Omental fat pad (tissue), 3 donors: ENCODE measurements at regions not wholly inside any gene's neighbourhood (a gene's known extent, or its start where the extent isn't known, plus 50 kb on each side); places are given as distances from the start of the nearest gene placed in this dataset.

Experiments
- ATAC-seq: fragments of 150-250 bp; one replicate; pipeline ENCODE4 v1.9.1; 2016; ENCODE audit warnings: mild to moderate bottlenecking, moderate library complexity; ENCODE audit not compliant: low FRiP score
- DNase-seq: peaks from one replicate; pipeline ENCODE4 v3.0.0-alpha.2; 2019; ENCODE audit warnings: low spot score
- TF ChIP-seq, protein P1 (sequence below), 3 donors: fragments of 450-650 bp; IDR thresholded peaks; one replicate each; pipeline ENCODE4 v1.5.1; 2016 to 2017; ENCODE audit warnings: antibody characterized with exemption in 3 of 3, mild to moderate bottlenecking in 3 of 3, moderate library complexity in 2 of 3

GRCh38 chr5:155239803-155240202, 226.2 kb downstream of the KIF4B start:
- no peak for DNase-seq
- no peak for ATAC-seq
- TF ChIP-seq, protein P1, sequence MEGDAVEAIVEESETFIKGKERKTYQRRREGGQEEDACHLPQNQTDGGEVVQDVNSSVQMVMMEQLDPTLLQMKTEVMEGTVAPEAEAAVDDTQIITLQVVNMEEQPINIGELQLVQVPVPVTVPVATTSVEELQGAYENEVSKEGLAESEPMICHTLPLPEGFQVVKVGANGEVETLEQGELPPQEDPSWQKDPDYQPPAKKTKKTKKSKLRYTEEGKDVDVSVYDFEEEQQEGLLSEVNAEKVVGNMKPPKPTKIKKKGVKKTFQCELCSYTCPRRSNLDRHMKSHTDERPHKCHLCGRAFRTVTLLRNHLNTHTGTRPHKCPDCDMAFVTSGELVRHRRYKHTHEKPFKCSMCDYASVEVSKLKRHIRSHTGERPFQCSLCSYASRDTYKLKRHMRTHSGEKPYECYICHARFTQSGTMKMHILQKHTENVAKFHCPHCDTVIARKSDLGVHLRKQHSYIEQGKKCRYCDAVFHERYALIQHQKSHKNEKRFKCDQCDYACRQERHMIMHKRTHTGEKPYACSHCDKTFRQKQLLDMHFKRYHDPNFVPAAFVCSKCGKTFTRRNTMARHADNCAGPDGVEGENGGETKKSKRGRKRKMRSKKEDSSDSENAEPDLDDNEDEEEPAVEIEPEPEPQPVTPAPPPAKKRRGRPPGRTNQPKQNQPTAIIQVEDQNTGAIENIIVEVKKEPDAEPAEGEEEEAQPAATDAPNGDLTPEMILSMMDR (IDR thresholded peaks at IDR 0.05): no peak

- DNase-seq (no peak), ATAC-seq (no peak)
- TF ChIP-seq, protein P1 (IDR thresholded peaks at IDR 0.05): no peak
Measured at GRCh38 chr5:155250596-155250995, 237.0 kb downstream of the KIF4B start.

DNA sequence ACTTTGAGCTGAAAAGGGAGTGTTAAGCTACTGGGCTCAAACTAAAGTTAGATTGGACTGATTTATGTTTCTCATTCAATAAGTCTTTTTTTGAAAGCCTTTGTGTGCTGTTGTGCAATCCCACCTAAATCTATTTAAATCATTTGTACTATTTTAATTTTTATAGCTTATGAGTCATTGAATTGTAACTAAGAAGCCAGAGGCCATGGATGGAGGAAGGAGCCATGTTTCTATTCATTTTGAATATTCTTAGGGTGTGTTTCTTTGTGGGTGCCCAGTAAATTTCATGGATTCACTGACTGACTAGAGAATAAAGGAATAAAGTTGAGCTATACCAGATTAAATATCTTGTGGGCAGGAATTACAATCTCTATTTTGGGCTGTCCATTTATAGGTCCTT, 238.5 kb downstream of the KIF4B start:
- ATAC-seq: no peak
- TF ChIP-seq, protein P1 (IDR thresholded peaks at IDR 0.05): no peak
- DNase-seq: no peak

- TF ChIP-seq, protein P1 (IDR thresholded peaks at IDR 0.05): no peak
- DNase-seq: no peak
- no peak for ATAC-seq
Measured at GRCh38 chr5:155252717-155253116, 239.2 kb downstream of the KIF4B start.

DNA sequence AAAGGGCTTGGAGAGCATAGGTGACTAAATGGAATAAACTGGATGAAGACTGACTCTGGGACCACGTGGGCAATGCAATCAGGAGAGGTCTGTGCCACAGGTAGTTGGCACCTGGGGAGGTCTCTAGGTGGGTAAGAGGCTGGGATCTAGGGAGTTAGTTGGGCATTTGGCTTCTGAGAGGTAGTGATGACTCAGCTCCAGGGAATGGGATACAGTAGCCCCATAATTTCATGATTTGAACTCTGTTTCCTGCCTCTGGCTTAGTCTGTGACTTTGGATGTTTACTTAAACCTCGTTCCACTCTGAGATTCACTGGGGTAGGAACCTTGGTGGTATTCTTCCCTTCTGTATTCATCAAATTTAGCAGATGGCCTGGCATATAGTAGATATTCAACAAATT, 240.8 kb downstream of the KIF4B start:
- ATAC-seq (no peak), DNase-seq (no peak)
- TF ChIP-seq, protein P1 (IDR thresholded peaks at IDR 0.05): no peak

- DNase-seq (no peak), ATAC-seq (no peak)
- TF ChIP-seq, protein P1 (IDR thresholded peaks at IDR 0.05): no peak
Measured at GRCh38 chr5:155258161-155258560, 244.6 kb downstream of the KIF4B start.

- TF ChIP-seq, protein P1 (IDR thresholded peaks at IDR 0.05): no peak
- DNase-seq (no peak), ATAC-seq (no peak)
Measured at GRCh38 chr5:155259648-155260047, 246.1 kb downstream of the KIF4B start.
